Nephron progenitor cell (in vitro differentiated cells): ENCODE measurements at regions not wholly inside any gene's neighbourhood (a gene's known extent, or its start where the extent isn't known, plus 50 kb on each side); places are given as distances from the start of the nearest gene placed in this dataset.
"Not testable (repeated sequence)": the region's sequence is repeated elsewhere in the genome, so short reads cannot be mapped to it uniquely, and the experiment has no call there.

ENCODE experiments used
- DNase-seq: peaks from one replicate; pipeline ENCODE4 v3.0.0; 2021
- H3K27ac Mint-ChIP-seq: 2 replicates; pipeline ENCODE4 v1.8.0; 2021; ENCODE audit warnings: mild to moderate bottlenecking, moderate library complexity, mixed read lengths
- H3K27me3 Mint-ChIP-seq: 2 replicates; pipeline ENCODE4 v1.8.0; 2021; ENCODE audit warnings: mild to moderate bottlenecking, low read depth, mixed read lengths; ENCODE audit not compliant: poor library complexity
- H3K36me3 Mint-ChIP-seq: 2 replicates; pipeline ENCODE4 v1.8.0; 2021; ENCODE audit warnings: low read depth, mixed read lengths
- H3K4me1 Mint-ChIP-seq: 2 replicates; pipeline ENCODE4 v1.8.0; 2021; ENCODE audit warnings: mixed read lengths
- H3K4me3 Mint-ChIP-seq: 2 replicates; pipeline ENCODE4 v1.8.0; 2021; ENCODE audit warnings: mild to moderate bottlenecking, moderate library complexity, mixed read lengths
- H3K9me3 Mint-ChIP-seq: 2 replicates; pipeline ENCODE4 v1.8.0; 2021; ENCODE audit warnings: mild to moderate bottlenecking, moderate library complexity, mixed read lengths
- TF ChIP-seq, protein P1 (sequence below): fragments of 200-600 bp; sonication (generic); IDR thresholded peaks from 2 replicates; pipeline ENCODE4 v1.5.0; 2021; ENCODE audit warnings: antibody characterized with exemption

DNA sequence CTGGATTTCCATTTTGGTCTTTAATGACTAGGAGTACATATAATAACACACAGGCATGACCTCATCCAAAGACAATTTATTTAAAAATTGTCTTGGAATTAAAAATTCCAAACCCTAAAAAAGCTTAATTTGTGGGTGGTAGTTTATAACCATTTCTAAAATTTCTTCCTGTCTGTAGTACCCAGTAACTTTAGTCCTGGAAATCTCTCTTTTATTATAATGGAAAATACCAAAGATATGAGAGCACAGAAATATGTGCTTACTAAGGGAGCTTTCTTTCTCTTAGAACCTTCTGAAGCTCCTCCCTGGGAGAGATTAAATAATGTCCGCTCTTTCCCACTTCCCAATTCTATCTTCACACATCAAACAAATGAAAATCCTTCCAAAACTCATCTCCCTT lies 70.5 kb upstream of the PRL start:
- TF ChIP-seq, protein P1, sequence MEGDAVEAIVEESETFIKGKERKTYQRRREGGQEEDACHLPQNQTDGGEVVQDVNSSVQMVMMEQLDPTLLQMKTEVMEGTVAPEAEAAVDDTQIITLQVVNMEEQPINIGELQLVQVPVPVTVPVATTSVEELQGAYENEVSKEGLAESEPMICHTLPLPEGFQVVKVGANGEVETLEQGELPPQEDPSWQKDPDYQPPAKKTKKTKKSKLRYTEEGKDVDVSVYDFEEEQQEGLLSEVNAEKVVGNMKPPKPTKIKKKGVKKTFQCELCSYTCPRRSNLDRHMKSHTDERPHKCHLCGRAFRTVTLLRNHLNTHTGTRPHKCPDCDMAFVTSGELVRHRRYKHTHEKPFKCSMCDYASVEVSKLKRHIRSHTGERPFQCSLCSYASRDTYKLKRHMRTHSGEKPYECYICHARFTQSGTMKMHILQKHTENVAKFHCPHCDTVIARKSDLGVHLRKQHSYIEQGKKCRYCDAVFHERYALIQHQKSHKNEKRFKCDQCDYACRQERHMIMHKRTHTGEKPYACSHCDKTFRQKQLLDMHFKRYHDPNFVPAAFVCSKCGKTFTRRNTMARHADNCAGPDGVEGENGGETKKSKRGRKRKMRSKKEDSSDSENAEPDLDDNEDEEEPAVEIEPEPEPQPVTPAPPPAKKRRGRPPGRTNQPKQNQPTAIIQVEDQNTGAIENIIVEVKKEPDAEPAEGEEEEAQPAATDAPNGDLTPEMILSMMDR, result no peak
- peaks cover 18% of the 10 kb centered on the region for H3K9me3 Mint-ChIP-seq
- no peak for DNase-seq
- peaks cover 21% of the 10 kb centered on the region for H3K4me1 Mint-ChIP-seq
- H3K4me3 Mint-ChIP-seq, result no peak overlapping the region
- H3K27ac Mint-ChIP-seq, result no peak overlapping the region
- peaks cover 5% of the 10 kb centered on the region for H3K27me3 Mint-ChIP-seq
- H3K36me3 Mint-ChIP-seq, result peaks cover 10% of the 10 kb centered on the region

- Mint-ChIP-seq H3K36me3 (peaks cover 10% of the 10 kb centered on the region), H3K27ac (no peak overlapping the region), H3K27me3 (peaks cover 2% of the 10 kb centered on the region), H3K4me3 (no peak overlapping the region), H3K9me3 (peaks cover 19% of the 10 kb centered on the region), H3K4me1 (peaks cover 7% of the 10 kb centered on the region)
- TF ChIP-seq, protein P1, result no peak
- DNase-seq, result no peak
Observed at GRCh38 chr6:22368794-22369193, 72.0 kb upstream of the PRL start.

- H3K36me3 Mint-ChIP-seq, result peaks cover 12% of the 10 kb centered on the region
- H3K27ac Mint-ChIP-seq, result no peak overlapping the region
- H3K4me3 Mint-ChIP-seq, result no peak overlapping the region
- H3K27me3 Mint-ChIP-seq, result peaks cover 5% of the 10 kb centered on the region
- TF ChIP-seq, protein P1, result no peak
- DNase-seq, result no peak
- no peaks in the 10 kb centered on the region for H3K4me1 Mint-ChIP-seq
- H3K9me3 Mint-ChIP-seq, result peaks cover 17% of the 10 kb centered on the region
Observed at GRCh38 chr6:22372922-22373321, 76.1 kb upstream of the PRL start.

- peaks cover 21% of the 10 kb centered on the region for H3K9me3 Mint-ChIP-seq
- H3K27me3 Mint-ChIP-seq, H3K4me3 Mint-ChIP-seq, H3K4me1 Mint-ChIP-seq, DNase-seq, H3K27ac Mint-ChIP-seq: not testable (repeated sequence)
- H3K36me3 Mint-ChIP-seq, result peaks cover 12% of the 10 kb centered on the region
Observed at GRCh38 chr6:22374950-22375349, 78.1 kb upstream of the PRL start.

DNA sequence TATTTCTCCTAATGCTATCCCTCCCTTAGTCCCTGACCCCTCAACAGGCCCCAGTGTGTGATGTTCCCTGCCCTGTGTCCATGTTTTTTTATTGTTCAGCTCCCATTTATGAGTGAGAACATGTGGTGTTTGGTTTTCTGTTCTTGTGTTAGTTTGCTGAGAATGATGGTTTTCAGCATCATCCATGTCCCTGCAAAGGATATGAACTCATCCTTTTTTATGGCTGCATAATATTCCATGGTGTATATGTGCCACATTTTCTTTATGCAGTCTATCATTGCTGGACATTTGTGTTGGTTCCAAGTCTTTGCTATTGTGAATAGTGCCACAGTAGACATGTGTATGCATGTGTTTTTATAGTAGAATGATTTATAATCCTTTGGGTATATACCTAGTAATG lies 79.5 kb upstream of the PRL start:
- DNase-seq, H3K4me3 Mint-ChIP-seq, H3K27me3 Mint-ChIP-seq, H3K4me1 Mint-ChIP-seq, H3K27ac Mint-ChIP-seq: not testable (repeated sequence)
- H3K9me3 Mint-ChIP-seq, result peaks cover 21% of the 10 kb centered on the region
- H3K36me3 Mint-ChIP-seq, result peaks cover 12% of the 10 kb centered on the region

- not testable (repeated sequence) for H3K27ac Mint-ChIP-seq, H3K4me1 Mint-ChIP-seq, H3K4me3 Mint-ChIP-seq, DNase-seq, H3K27me3 Mint-ChIP-seq
- peaks cover 21% of the 10 kb centered on the region for H3K9me3 Mint-ChIP-seq
- peaks cover 12% of the 10 kb centered on the region for H3K36me3 Mint-ChIP-seq
Observed at GRCh38 chr6:22378536-22378935, 81.7 kb upstream of the PRL start.

DNA sequence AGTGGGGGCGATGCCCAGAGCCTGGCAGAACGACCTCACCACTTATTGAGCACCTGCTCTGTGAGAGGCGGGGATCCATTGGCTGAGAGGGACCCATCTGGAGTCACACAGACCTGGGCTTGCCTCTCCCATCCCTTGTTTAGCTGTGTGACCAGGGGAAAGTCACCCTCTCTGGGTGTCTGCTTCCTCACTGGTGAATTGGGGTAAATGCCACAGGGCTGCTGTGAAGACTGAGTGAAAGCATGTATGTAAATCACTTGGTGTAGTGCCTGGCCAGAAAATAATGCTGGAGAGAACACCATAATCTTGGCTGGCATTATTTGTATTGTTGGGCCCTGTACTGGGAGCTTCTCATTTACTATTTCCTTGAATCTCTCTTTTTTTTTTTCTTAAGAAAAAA lies 83.4 kb upstream of the PRL start:
- Mint-ChIP-seq H3K4me1 (peaks cover 9% of the 10 kb centered on the region), H3K9me3 (peaks cover 29% of the 10 kb centered on the region), H3K27me3 (peaks cover 7% of the 10 kb centered on the region), H3K27ac (no peak overlapping the region), H3K36me3 (peaks cover 18% of the 10 kb centered on the region), H3K4me3 (no peak overlapping the region)
- TF ChIP-seq, protein P1, result no peak
- no peak for DNase-seq
